GM10248 (cell line): ENCODE measurements at regions not wholly inside any gene's neighbourhood (a gene's known extent, or its start where the extent isn't known, plus 50 kb on each side); places are given as distances from the start of the nearest gene placed in this dataset.

Source experiments
- CTCF ChIA-PET: fragments of 300-600 bp; sonication (Branson Sonifier 250); formaldehyde crosslinking; extraction: SDS; loops from one replicate; lab custom pipeline; 2021; ENCODE audit warnings: antibody characterized with exemption; lab: Yijun Ruan, JAX
- POLR2A ChIA-PET: fragments of 350-650 bp; sonication (Branson Sonifier 250); formaldehyde crosslinking; extraction: SDS; loops from one replicate; lab custom pipeline; 2020; ENCODE audit warnings: antibody characterized with exemption; lab: Yijun Ruan, JAX
- DNase-seq: peaks from one replicate; pipeline ENCODE4 v3.0.0; 2012; ENCODE audit errors: extremely low spot score
- CTCF ChIP-seq: IDR thresholded peaks from 2 replicates; pipeline ENCODE4 v1.5.1; 2012; ENCODE audit warnings: mild to moderate bottlenecking, low read depth; ENCODE audit errors: extremely low read depth, missing control alignments, control extremely low read depth

- no peak for DNase-seq
- ChIA-PET CTCF (no interaction called here), POLR2A (no interaction called here)
- no peak for TF ChIP-seq CTCF
These were observed 1129.5 kb downstream of the EPHA7 start for GRCh38 chr6:92289831-92290230.

- TF ChIP-seq CTCF: no peak
- POLR2A ChIA-PET: no interaction called here
- no peak for DNase-seq
- CTCF ChIA-PET: no interaction called here
These were observed 1137.7 kb downstream of the EPHA7 start for GRCh38 chr6:92281571-92282076.

- POLR2A ChIA-PET: no interaction called here
- no peak for TF ChIP-seq CTCF
- no peak for DNase-seq
- CTCF ChIA-PET: no interaction called here
These were observed 1144.2 kb downstream of the EPHA7 start for GRCh38 chr6:92275150-92275549.

GRCh38 chr6:92274588-92274987 lies 1144.8 kb downstream of the EPHA7 start:
- DNase-seq: no peak
- POLR2A ChIA-PET: no interaction called here
- no peak for TF ChIP-seq CTCF
- CTCF ChIA-PET: interaction anchor here (1.0 kb wide), 1 partner anchor 10 kb away, joined by 3 read pairs; no protein-coding TSS in a partner anchor

- ChIA-PET CTCF (interaction anchor here (1.0 kb wide), 1 partner anchor 11 kb away, joined by 3 read pairs; no protein-coding TSS in a partner anchor), POLR2A (no interaction called here)
- DNase-seq: no peak
- TF ChIP-seq CTCF: no peak
These were observed 1145.7 kb downstream of the EPHA7 start for GRCh38 chr6:92273694-92274093.

GRCh38 chr6:92271091-92271490 lies 1148.3 kb downstream of the EPHA7 start:
- no peak for DNase-seq
- ChIA-PET POLR2A (no interaction called here), CTCF (interaction anchor here (1.2 kb wide), 1 partner anchor 30 kb away, joined by 4 read pairs; no protein-coding TSS in a partner anchor)
- TF ChIP-seq CTCF: no peak
